SK-N-SH (cell line): ENCODE measurements at regions not wholly inside any gene's neighbourhood (a gene's known extent, or its start where the extent isn't known, plus 50 kb on each side); places are given as distances from the start of the nearest gene placed in this dataset.

ENCODE experiments used
- CTCF ChIA-PET: fragments of 300-600, 350-600 bp; formaldehyde crosslinking; extraction: SDS; loops from one replicate; lab custom pipeline; 2021; lab: Yijun Ruan, JAX
- POLR2A ChIA-PET: fragments of 350-600 bp; sonication (Branson Sonifier 250); formaldehyde crosslinking; extraction: SDS; loops from one replicate; lab custom pipeline; 2020; ENCODE audit warnings: antibody characterized with exemption, inconsistent platforms; lab: Yijun Ruan, JAX
- DNase-seq: peaks from one replicate; pipeline ENCODE4 v3.0.0; 2012
- H2AFZ ChIP-seq: fragments of 200-600 bp; sonication (generic); 2 replicates; pipeline ENCODE4 v1.8.1; 2016; ENCODE audit warnings: antibody characterized with exemption, mild to moderate bottlenecking, low read depth
- H3F3A ChIP-seq: fragments of 200-600 bp; sonication (generic); replicated peaks from 2 replicates; pipeline ENCODE3; 2016; ENCODE audit warnings: antibody characterized with exemption, mild to moderate bottlenecking; ENCODE audit not compliant: insufficient read depth
- H3K27ac ChIP-seq, 2 experiments: fragments of 200-500 bp in 1 of 2; fragments of 200-600 bp in 1 of 2; sonication (Bioruptor generic) in 1 of 2; sonication (generic), shearing (Covaris generic) in 1 of 2; 2 replicates each; pipeline versions ENCODE4 v1.5.1 to v1.6.1; 2014 to 2016; ENCODE audit warnings: low read depth in 2 of 2, inconsistent platforms in 1 of 2, low read length in 1 of 2, mild to moderate bottlenecking in 1 of 2, mixed read lengths in 1 of 2
- H3K27me3 ChIP-seq: fragments of 200-600 bp; sonication (generic), shearing (Covaris generic); 2 replicates; pipeline ENCODE4 v1.6.1; 2016; ENCODE audit warnings: mixed run types; ENCODE audit not compliant: insufficient read depth
- H3K36me3 ChIP-seq, 2 experiments: fragments of 200-500 bp in 1 of 2; fragments of 200-600 bp in 1 of 2; sonication (Bioruptor generic) in 1 of 2; sonication (generic) in 1 of 2; replicated peaks in 1 of 2; 2 replicates each; pipeline versions ENCODE3 to v1.5.1; 2014 to 2016; ENCODE audit warnings: low read length in 1 of 2, mild to moderate bottlenecking in 1 of 2; ENCODE audit not compliant: insufficient read depth in 2 of 2, control insufficient read depth in 1 of 2
- H3K4me1 ChIP-seq, 2 experiments: fragments of 200-500 bp in 1 of 2; fragments of 200-600 bp in 1 of 2; sonication (Bioruptor generic) in 1 of 2; sonication (generic), shearing (Covaris generic) in 1 of 2; 2 replicates each; pipeline versions ENCODE4 v1.5.1 to v1.6.1; 2014 to 2016; ENCODE audit warnings: low read depth in 1 of 2, low read length in 1 of 2, mixed run types in 1 of 2; ENCODE audit not compliant: insufficient read depth in 2 of 2, control insufficient read depth in 1 of 2
- H3K4me2 ChIP-seq: fragments of 200-600 bp; sonication (generic), shearing (Covaris generic); 2 replicates; pipeline ENCODE4 v1.6.1; 2017; ENCODE audit warnings: mixed run types
- H3K4me3 ChIP-seq, 2 experiments: fragments of 200-500 bp in 1 of 2; fragments of 200-600 bp in 1 of 2; sonication (Bioruptor generic) in 1 of 2; sonication (generic), shearing (Covaris generic) in 1 of 2; 2 replicates each; pipeline versions ENCODE4 v1.5.1 to v1.8.1; 2014 to 2016; ENCODE audit warnings: low read depth in 2 of 2, inconsistent platforms in 1 of 2, low read length in 1 of 2, mild to moderate bottlenecking in 1 of 2, mixed read lengths in 1 of 2, moderate library complexity in 1 of 2
- H3K79me2 ChIP-seq: fragments of 200-600 bp; sonication (generic); 2 replicates; pipeline ENCODE4 v1.8.1; 2017; ENCODE audit warnings: mild to moderate bottlenecking; ENCODE audit not compliant: insufficient read depth
- H3K9ac ChIP-seq: fragments of 200-600 bp; sonication (generic); 2 replicates; pipeline ENCODE4 v1.6.1; 2017; ENCODE audit warnings: mixed run types
- H3K9me2 ChIP-seq: fragments of 200-600 bp; sonication (generic); 2 replicates; pipeline ENCODE4 v1.6.1; 2017; ENCODE audit warnings: mixed run types
- H3K9me3 ChIP-seq: fragments of 200-600 bp; sonication (generic); 2 replicates; pipeline ENCODE4 v1.6.1; 2017; ENCODE audit warnings: mixed run types, mild to moderate bottlenecking, moderate library complexity
- H4K20me1 ChIP-seq: fragments of 200-600 bp; sonication (generic); 2 replicates; pipeline ENCODE4 v1.6.1; 2017; ENCODE audit warnings: mild to moderate bottlenecking, mixed run types; ENCODE audit not compliant: insufficient read depth
- CHD2 ChIP-seq: fragments of 150-350 bp; IDR thresholded peaks from 2 replicates; pipeline ENCODE4 v1.6.1; 2018; ENCODE audit warnings: low read length; ENCODE audit not compliant: partially characterized antibody
- CTCF ChIP-seq: fragments of 200-600 bp; sonication (generic); IDR thresholded peaks from 2 replicates; pipeline ENCODE4 v1.6.1; 2017; ENCODE audit warnings: antibody characterized with exemption, mild to moderate bottlenecking, moderate library complexity
- ELF1 ChIP-seq: IDR thresholded peaks from 2 replicates; pipeline ENCODE4 v1.4.0; 2012
- EP300 ChIP-seq, 2 experiments: IDR thresholded peaks; 2 replicates each; pipeline versions ENCODE4 v1.4.0 to v1.6.1; 2012; ENCODE audit warnings: borderline replicate concordance in 1 of 2, low read depth in 1 of 2, low read length in 1 of 2
- FOSL2 ChIP-seq: IDR thresholded peaks from 2 replicates; pipeline ENCODE4 v1.4.0; 2012; ENCODE audit warnings: low read depth, mild to moderate bottlenecking, moderate library complexity, borderline replicate concordance
- GATA2 ChIP-seq: sonication (generic); formaldehyde crosslinking; IDR thresholded peaks from 2 replicates; pipeline ENCODE4 v1.5.0; 2020; ENCODE audit warnings: mild to moderate bottlenecking, missing genetic modification reagents
- IRF3 ChIP-seq: fragments of 150-350 bp; IDR thresholded peaks from 2 replicates; pipeline ENCODE4 v1.6.1; 2016; ENCODE audit warnings: mild to moderate bottlenecking, low read depth, low read length
- NRF1 ChIP-seq: IDR thresholded peaks from 2 replicates; pipeline ENCODE4 v1.6.1; 2012; ENCODE audit warnings: low read depth, mild to moderate bottlenecking, low read length
- PBX3 ChIP-seq: IDR thresholded peaks from 2 replicates; pipeline ENCODE4; 2012
- RAD21 ChIP-seq: IDR thresholded peaks from 2 replicates; pipeline ENCODE4 v1.6.1; 2012; ENCODE audit warnings: mild to moderate bottlenecking, low read length
- RCOR1 ChIP-seq: fragments of 150-350 bp; IDR thresholded peaks from 2 replicates; pipeline ENCODE4 v1.6.1; 2017; ENCODE audit warnings: antibody characterized with exemption, low read length
- RFX5 ChIP-seq: IDR thresholded peaks from 2 replicates; pipeline ENCODE4 v1.6.1; 2012; ENCODE audit warnings: mild to moderate bottlenecking, improper control_type of control experiment, low read length
- SIN3A ChIP-seq: IDR thresholded peaks from 2 replicates; pipeline ENCODE4 v1.6.1; 2012; ENCODE audit warnings: low read depth, mild to moderate bottlenecking, low read length, moderate library complexity, borderline replicate concordance
- SMC3 ChIP-seq: IDR thresholded peaks from 2 replicates; pipeline ENCODE4 v1.6.1; 2012; ENCODE audit warnings: low read depth, low read length, improper control_type of control experiment
- TAF1 ChIP-seq: IDR thresholded peaks from 2 replicates; pipeline ENCODE4 v1.6.1; 2012; ENCODE audit warnings: low read depth, mild to moderate bottlenecking, low read length, moderate library complexity, borderline replicate concordance
- TCF12 ChIP-seq: IDR thresholded peaks from 2 replicates; pipeline ENCODE4 v1.4.0; 2012
- USF1 ChIP-seq: IDR thresholded peaks from 2 replicates; pipeline ENCODE4 v1.4.0; 2012; ENCODE audit warnings: low read depth, borderline replicate concordance
- USF2 ChIP-seq: fragments of 150-350 bp; IDR thresholded peaks from 2 replicates; pipeline ENCODE4 v1.6.1; 2017; ENCODE audit warnings: antibody characterized with exemption, low read length, low read depth, borderline replicate concordance
- ZBTB33 ChIP-seq: IDR thresholded peaks from 2 replicates; pipeline ENCODE4 v1.4.0; 2012; ENCODE audit warnings: low read depth, borderline replicate concordance
- WGBS: methylation state at CpG from one replicate; pipeline ENCODE4 v1.1.6; 2017; ENCODE audit warnings: low lambda C conversion rate; 5-methylcytosine and 5-hydroxymethylcytosine counted together

- 59% methylated on average over 2 of the region's 2 CpGs for WGBS
- H3K36me3 ChIP-seq = no peaks in the 10 kb centered on the region
- no peaks in the 10 kb centered on the region for H3K9me2 ChIP-seq
- no peak overlapping the region for H3K9ac ChIP-seq
- H2AFZ ChIP-seq = no peak overlapping the region
- no peak overlapping the region for H3K4me3 ChIP-seq
- no peaks in the 10 kb centered on the region; a peak in 1 of 4 replicates for H3K4me1 ChIP-seq
- H3F3A ChIP-seq = no peaks in the 10 kb centered on the region
- no peaks in the 10 kb centered on the region for H3K9me3 ChIP-seq
- no peaks in the 10 kb centered on the region for H4K20me1 ChIP-seq
- ChIA-PET POLR2A (no interaction called here), CTCF (no interaction called here)
- H3K4me2 ChIP-seq = no peak overlapping the region
- no peak for DNase-seq
- no peaks in the 10 kb centered on the region for H3K27me3 ChIP-seq
- H3K79me2 ChIP-seq = no peaks in the 10 kb centered on the region
- TF ChIP-seq FOSL2 = no peak
- no peak for TF ChIP-seq EP300 (IDR thresholded peaks at IDR 0.05; ENCODE audit: borderline replicate concordance in 1 of 2, low read depth in 1 of 2, low read length in 1 of 2)
- TF ChIP-seq CHD2 = no peak
- TF ChIP-seq SIN3A = no peak
- TF ChIP-seq PBX3 = no peak
- TF ChIP-seq RAD21 = no peak
- TF ChIP-seq USF2 = no peak
- no peak for TF ChIP-seq GATA2 (CRISPR knock-in tag)
- no peak for TF ChIP-seq IRF3
- TF ChIP-seq TCF12 = no peak
- TF ChIP-seq RCOR1 = no peak
- TF ChIP-seq RFX5 = no peak
- no peak for TF ChIP-seq NRF1
- no peak for TF ChIP-seq USF1
- H3K27ac ChIP-seq = no peak overlapping the region
These were observed 77.8 kb upstream of the MGAT4C start for GRCh38 chr12:86333955-86334522.

GRCh38 chr12:86331457-86331856 is 75.3 kb upstream of the MGAT4C start:
- H3K27ac ChIP-seq = no peak overlapping the region
- H3K9ac ChIP-seq = no peak overlapping the region
- no peak overlapping the region for H3K4me3 ChIP-seq
- H3F3A ChIP-seq = no peaks in the 10 kb centered on the region
- no peaks in the 10 kb centered on the region for H3K79me2 ChIP-seq
- WGBS = 68% methylated on average over 2 of the region's 2 CpGs
- H4K20me1 ChIP-seq = no peaks in the 10 kb centered on the region
- no peak overlapping the region for H3K4me2 ChIP-seq
- no peaks in the 10 kb centered on the region for H3K9me3 ChIP-seq
- H3K4me1 ChIP-seq = no peaks in the 10 kb centered on the region; a peak in 1 of 4 replicates
- no peak overlapping the region for H2AFZ ChIP-seq
- POLR2A ChIA-PET = no interaction called here
- no peak for DNase-seq
- CTCF ChIA-PET = no interaction called here
- H3K36me3 ChIP-seq = no peaks in the 10 kb centered on the region
- no peaks in the 10 kb centered on the region for H3K27me3 ChIP-seq
- no peaks in the 10 kb centered on the region for H3K9me2 ChIP-seq
- TF ChIP-seq ELF1 = no peak
- no peak for TF ChIP-seq CTCF
- TF ChIP-seq SMC3 = no peak
- no peak for TF ChIP-seq TAF1
- no peak for TF ChIP-seq CHD2
- no peak for TF ChIP-seq IRF3
- TF ChIP-seq ZBTB33 = no peak
